H9 (cell line): ENCODE measurements at regions not wholly inside any gene's neighbourhood (a gene's known extent, or its start where the extent isn't known, plus 50 kb on each side); places are given as distances from the start of the nearest gene placed in this dataset.

Source experiments
- DNase-seq: peaks from one replicate; pipeline ENCODE4 v3.0.0-alpha.2; 2017
- H2AFZ ChIP-seq: one replicate; pipeline ENCODE4 v1.6.1; 2013; ENCODE audit warnings: mild to moderate bottlenecking, low read length, control low read depth, moderate library complexity
- H2AK5ac ChIP-seq: 2 replicates; pipeline ENCODE4 v1.6.1; 2013; ENCODE audit warnings: low read length, control low read depth, mixed read lengths; ENCODE audit not compliant: insufficient read length
- H2BK120ac ChIP-seq: one replicate; pipeline ENCODE4 v1.6.1; 2013; ENCODE audit warnings: low read depth, mild to moderate bottlenecking, low read length, control low read depth, inconsistent platforms; ENCODE audit not compliant: poor library complexity, severe bottlenecking
- H2BK12ac ChIP-seq: 2 replicates; pipeline ENCODE4 v1.6.1; 2013; ENCODE audit warnings: low read length, control low read depth, mixed read lengths, low read depth; ENCODE audit not compliant: insufficient read length
- H2BK15ac ChIP-seq: 2 replicates; pipeline ENCODE4 v1.6.1; 2013; ENCODE audit warnings: low read depth, low read length, control low read depth
- H2BK20ac ChIP-seq: one replicate; pipeline ENCODE4 v1.6.1; 2013; ENCODE audit warnings: low read depth, mild to moderate bottlenecking, low read length, control low read depth, inconsistent platforms; ENCODE audit not compliant: poor library complexity, severe bottlenecking
- H2BK5ac ChIP-seq: 2 replicates; pipeline ENCODE4 v1.6.1; 2013; ENCODE audit warnings: low read length, control low read depth, mixed read lengths; ENCODE audit not compliant: insufficient read length
- H3K14ac ChIP-seq: 2 replicates; pipeline ENCODE4 v1.6.1; 2013; ENCODE audit warnings: low read length, control low read depth; ENCODE audit not compliant: insufficient read depth
- H3K18ac ChIP-seq: 2 replicates; pipeline ENCODE4 v1.6.1; 2013; ENCODE audit warnings: low read depth, mild to moderate bottlenecking, mixed read lengths, low read length, control low read depth; ENCODE audit not compliant: insufficient read length
- H3K23ac ChIP-seq: 2 replicates; pipeline ENCODE4 v1.6.1; 2013; ENCODE audit warnings: low read length, control low read depth, mixed read lengths, low read depth; ENCODE audit not compliant: insufficient read length
- H3K23me2 ChIP-seq: 2 replicates; pipeline ENCODE4 v1.6.1; 2013; ENCODE audit warnings: low read depth, mild to moderate bottlenecking, mixed read lengths, low read length, control low read depth; ENCODE audit not compliant: insufficient read length, poor library complexity, severe bottlenecking
- H3K27ac ChIP-seq: 2 replicates; pipeline ENCODE4 v1.5.1; 2013; ENCODE audit warnings: low read length, control low read depth, mixed read lengths, low read depth; ENCODE audit not compliant: insufficient read length
- H3K27me3 ChIP-seq: 2 replicates; pipeline ENCODE4 v1.6.1; 2013; ENCODE audit warnings: low read length, control low read depth, inconsistent platforms; ENCODE audit not compliant: insufficient read depth
- H3K4ac ChIP-seq: 2 replicates; pipeline ENCODE4 v1.6.1; 2013; ENCODE audit warnings: low read depth, mild to moderate bottlenecking, control low read depth, inconsistent platforms, low read length, moderate library complexity
- H3K4me1 ChIP-seq: 2 replicates; pipeline ENCODE4 v1.6.1; 2013; ENCODE audit warnings: low read length, control low read depth, inconsistent platforms; ENCODE audit not compliant: insufficient read depth
- H3K4me2 ChIP-seq: 2 replicates; pipeline ENCODE4 v1.6.1; 2013; ENCODE audit warnings: low read length, control low read depth, mixed read lengths; ENCODE audit not compliant: insufficient read length, insufficient read depth
- H3K56ac ChIP-seq: 2 replicates; pipeline ENCODE4 v1.6.1; 2013; ENCODE audit warnings: low read depth, mild to moderate bottlenecking, mixed read lengths, low read length, control low read depth; ENCODE audit not compliant: insufficient read length
- H3K79me1 ChIP-seq: 2 replicates; pipeline ENCODE4 v1.6.1; 2013; ENCODE audit warnings: low read depth, mild to moderate bottlenecking, moderate library complexity, low read length, control low read depth, inconsistent platforms; ENCODE audit not compliant: insufficient read depth, poor library complexity, severe bottlenecking
- H3K79me2 ChIP-seq: 2 replicates; pipeline ENCODE4 v1.6.1; 2013; ENCODE audit warnings: low read length, control low read depth, inconsistent platforms; ENCODE audit not compliant: insufficient read depth
- H3K9ac ChIP-seq: 2 replicates; pipeline ENCODE4 v1.6.1; 2013; ENCODE audit warnings: low read length, control low read depth, mixed read lengths; ENCODE audit not compliant: insufficient read length; ENCODE audit errors: extremely low read depth
- H3K9me3 ChIP-seq: one replicate; pipeline ENCODE4 v1.6.1; 2013; ENCODE audit warnings: low read depth, low read length, inconsistent platforms; ENCODE audit not compliant: control insufficient read depth
- H3T11ph ChIP-seq: one replicate; pipeline ENCODE4 v1.6.1; 2013; ENCODE audit warnings: mild to moderate bottlenecking, low read length, control low read depth, inconsistent platforms
- H4K20me1 ChIP-seq: one replicate; pipeline ENCODE4 v1.6.1; 2013; ENCODE audit not compliant: control insufficient read depth, insufficient read length, insufficient read depth
- H4K5ac ChIP-seq: 2 replicates; pipeline ENCODE4 v1.6.1; 2013; ENCODE audit warnings: low read depth, mild to moderate bottlenecking, mixed read lengths, low read length, control low read depth; ENCODE audit not compliant: insufficient read length
- H4K8ac ChIP-seq: replicated peaks from 2 replicates; pipeline ENCODE4 v1.6.1; 2013; ENCODE audit warnings: low read length, control low read depth, mixed read lengths, low read depth; ENCODE audit not compliant: insufficient read length
- H4K91ac ChIP-seq: 2 replicates; pipeline ENCODE4 v1.6.1; 2013; ENCODE audit warnings: low read depth, mild to moderate bottlenecking, moderate library complexity, mixed read lengths, low read length, control low read depth; ENCODE audit not compliant: insufficient read length
- H3K27ac Mint-ChIP-seq, 3 experiments: 2 replicates in 2 of 3; 3 replicates in 1 of 3; pipeline ENCODE4 v1.8.0; 2020 to 2021; ENCODE audit warnings: mixed read lengths in 3 of 3, mild to moderate bottlenecking in 1 of 3, moderate library complexity in 1 of 3
- H3K27me3 Mint-ChIP-seq: 2 replicates; pipeline ENCODE4 v1.8.0; 2021; ENCODE audit warnings: low read depth, mild to moderate bottlenecking, moderate library complexity, mixed read lengths
- H3K36me3 Mint-ChIP-seq, 3 experiments: 2 replicates in 2 of 3; 3 replicates in 1 of 3; pipeline ENCODE4 v1.8.0; 2020 to 2021; ENCODE audit warnings: low read depth in 3 of 3, mixed read lengths in 3 of 3; ENCODE audit not compliant: insufficient read depth in 1 of 3
- H3K4me1 Mint-ChIP-seq, 2 experiments: 2 replicates each; pipeline ENCODE4 v1.8.0; 2020; ENCODE audit warnings: mixed read lengths in 2 of 2
- H3K4me3 Mint-ChIP-seq, 2 experiments: 2 replicates in 1 of 2; 3 replicates in 1 of 2; pipeline ENCODE4 v1.8.0; 2020 to 2021; ENCODE audit warnings: mild to moderate bottlenecking in 2 of 2, mixed read lengths in 2 of 2, moderate library complexity in 1 of 2
- H3K9me3 Mint-ChIP-seq, 2 experiments: 2 replicates in 1 of 2; 3 replicates in 1 of 2; pipeline ENCODE4 v1.8.0; 2020; ENCODE audit warnings: mild to moderate bottlenecking in 2 of 2, mixed read lengths in 2 of 2, moderate library complexity in 1 of 2
- WGBS: extraction: QIAGEN DNeasy Blood & Tissue Kit; methylation state at CpG from one replicate; pipeline ENCODE4 v1.1.7; 2013; ENCODE audit warnings: missing lambda C conversion rate, low lambda C conversion rate, mixed read lengths; ENCODE audit not compliant: insufficient read length; ENCODE audit errors: extremely low coverage; 5-methylcytosine and 5-hydroxymethylcytosine counted together
- TF ChIP-seq, protein P1 (sequence below): fragments of 200-600 bp; sonication (generic); conservative IDR thresholded peaks from 3 replicates; pipeline ENCODE4 v1.8.0; 2021; ENCODE audit warnings: antibody characterized with exemption, mild to moderate bottlenecking

DNA sequence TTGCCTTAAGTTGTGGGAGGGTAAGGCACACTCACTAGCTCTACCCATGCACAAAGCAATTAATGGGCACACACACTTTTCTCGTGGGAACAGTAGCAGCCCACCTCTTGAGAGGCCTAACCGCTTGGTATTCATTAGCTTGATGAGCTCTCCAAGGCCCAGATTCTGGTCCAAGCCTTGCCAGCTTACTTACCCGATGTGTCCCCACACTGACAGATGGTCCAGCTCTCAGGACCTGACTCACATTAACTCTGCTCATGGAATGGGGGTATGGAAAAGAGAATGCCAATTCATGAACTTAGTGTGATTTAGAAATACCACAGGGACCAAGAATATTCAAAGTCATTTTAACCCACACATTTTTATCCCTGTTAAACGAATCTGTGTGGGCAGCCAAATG lies 106.8 kb upstream of the CACHD1 start:
- no peak overlapping the region for H2BK20ac ChIP-seq
- no peak overlapping the region for H3K18ac ChIP-seq
- no peak overlapping the region for H3K23ac ChIP-seq
- H3K79me2 ChIP-seq, result no peaks in the 10 kb centered on the region
- no peak overlapping the region for H3K4me2 ChIP-seq
- H3K79me1 ChIP-seq, result no peaks in the 10 kb centered on the region
- TF ChIP-seq, protein P1, sequence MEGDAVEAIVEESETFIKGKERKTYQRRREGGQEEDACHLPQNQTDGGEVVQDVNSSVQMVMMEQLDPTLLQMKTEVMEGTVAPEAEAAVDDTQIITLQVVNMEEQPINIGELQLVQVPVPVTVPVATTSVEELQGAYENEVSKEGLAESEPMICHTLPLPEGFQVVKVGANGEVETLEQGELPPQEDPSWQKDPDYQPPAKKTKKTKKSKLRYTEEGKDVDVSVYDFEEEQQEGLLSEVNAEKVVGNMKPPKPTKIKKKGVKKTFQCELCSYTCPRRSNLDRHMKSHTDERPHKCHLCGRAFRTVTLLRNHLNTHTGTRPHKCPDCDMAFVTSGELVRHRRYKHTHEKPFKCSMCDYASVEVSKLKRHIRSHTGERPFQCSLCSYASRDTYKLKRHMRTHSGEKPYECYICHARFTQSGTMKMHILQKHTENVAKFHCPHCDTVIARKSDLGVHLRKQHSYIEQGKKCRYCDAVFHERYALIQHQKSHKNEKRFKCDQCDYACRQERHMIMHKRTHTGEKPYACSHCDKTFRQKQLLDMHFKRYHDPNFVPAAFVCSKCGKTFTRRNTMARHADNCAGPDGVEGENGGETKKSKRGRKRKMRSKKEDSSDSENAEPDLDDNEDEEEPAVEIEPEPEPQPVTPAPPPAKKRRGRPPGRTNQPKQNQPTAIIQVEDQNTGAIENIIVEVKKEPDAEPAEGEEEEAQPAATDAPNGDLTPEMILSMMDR, result no peak
- no peak overlapping the region for H3K56ac ChIP-seq
- Mint-ChIP-seq H3K4me1 (peaks cover 10% of the 10 kb centered on the region in 2 experiments), H3K9me3 (no peaks in the 10 kb centered on the region), H3K27ac (no peak overlapping the region), H3K27me3 (peaks cover 7% of the 10 kb centered on the region), H3K36me3 (no peaks in the 10 kb centered on the region), H3K4me3 (no peak overlapping the region)
- H3K23me2 ChIP-seq, result no peaks in the 10 kb centered on the region
- no peaks in the 10 kb centered on the region for H3K9me3 ChIP-seq
- no peaks in the 10 kb centered on the region for H3K27me3 ChIP-seq
- no peak overlapping the region for H3K4ac ChIP-seq
- no peak overlapping the region for H4K5ac ChIP-seq
- no peak overlapping the region for H2BK120ac ChIP-seq
- H2AFZ ChIP-seq, result no peak overlapping the region
- no peak overlapping the region for H2AK5ac ChIP-seq
- no peak overlapping the region for H3K14ac ChIP-seq
- no peak overlapping the region for H3T11ph ChIP-seq
- H4K91ac ChIP-seq, result no peak overlapping the region
- WGBS, result no CpG with 5 or more reads among the region's 4 CpGs
- no peak overlapping the region for H3K27ac ChIP-seq
- no peak overlapping the region for H2BK12ac ChIP-seq
- no peaks in the 10 kb centered on the region for H4K20me1 ChIP-seq
- H3K4me1 ChIP-seq, result peaks cover 3% of the 10 kb centered on the region; the same call in 1 of the 2 replicates
- no peak overlapping the region for H3K9ac ChIP-seq
- H4K8ac ChIP-seq, result no peak overlapping the region
- DNase-seq, result no peak
- no peak overlapping the region for H2BK5ac ChIP-seq
- H2BK15ac ChIP-seq, result no peak overlapping the region
